Endothelial cell of umbilical vein (primary cell): ENCODE measurements at regions not wholly inside any gene's neighbourhood (a gene's known extent, or its start where the extent isn't known, plus 50 kb on each side); places are given as distances from the start of the nearest gene placed in this dataset.

ENCODE experiments used
- BruUV-seq: library from RNA; stranded (reverse); fragments of 400-500 nt; replicated peaks from 2 replicates; lab custom pipeline; 2021; lab: Mats Ljungman, UMichigan
- CTCF ChIA-PET: fragments of 300-600, 350-600 bp; sonication (Branson Sonifier 250); formaldehyde crosslinking; loops from one replicate; lab custom pipeline; 2021; ENCODE audit warnings: antibody characterized with exemption, inconsistent platforms; lab: Charles Lee
- POLR2A ChIA-PET: fragments of 300-600, 350-600 bp; sonication (Branson Sonifier 250); formaldehyde crosslinking; loops from one replicate; lab custom pipeline; 2021; ENCODE audit warnings: antibody characterized with exemption, inconsistent platforms; lab: Charles Lee
- DNase-seq: peaks from one replicate; pipeline ENCODE4 v3.0.0-alpha.2; 2011; ENCODE audit warnings: low read depth, low spot score
- FAIRE-seq: peaks from 2 replicates; lab custom pipeline; 2011; peaks lifted over from hg19 to GRCh38; lab: Jason Lieb, UNC
- H2AFZ ChIP-seq: 2 replicates; pipeline ENCODE4 v1.6.0; 2012; ENCODE audit warnings: low read depth, low read length, control low read depth, inconsistent platforms
- H3K27ac ChIP-seq: 2 replicates; pipeline ENCODE4 v1.5.1; 2011; ENCODE audit warnings: low read depth, mild to moderate bottlenecking, control low read depth, low read length, moderate library complexity; ENCODE audit not compliant: insufficient read depth
- H3K27me3 ChIP-seq, 2 experiments: 2 replicates each; pipeline versions ENCODE4 v1.6.0 to v1.6.1; 2011; ENCODE audit warnings: low read length in 2 of 2, mixed read lengths in 1 of 2; ENCODE audit not compliant: control insufficient read depth in 2 of 2, insufficient read depth in 2 of 2
- H3K36me3 ChIP-seq, 2 experiments: 2 replicates in 1 of 2; 3 replicates in 1 of 2; pipeline ENCODE4 v1.5.1; 2011; ENCODE audit warnings: low read length in 2 of 2, mild to moderate bottlenecking in 1 of 2, moderate library complexity in 1 of 2; ENCODE audit not compliant: control insufficient read depth in 2 of 2, insufficient read depth in 2 of 2; ENCODE audit errors: extremely low read depth in 1 of 2
- H3K4me1 ChIP-seq: 3 replicates; pipeline ENCODE4 v1.5.1; 2011; ENCODE audit warnings: mild to moderate bottlenecking, low read length; ENCODE audit not compliant: control insufficient read depth, insufficient read depth; ENCODE audit errors: extremely low read depth
- H3K4me2 ChIP-seq: 2 replicates; pipeline ENCODE4 v1.6.1; 2011; ENCODE audit warnings: low read length, control low read depth, mixed read lengths; ENCODE audit not compliant: insufficient read depth
- H3K4me3 ChIP-seq, 3 experiments: fragments of 200-600 bp in 1 of 3; sonication (generic), shearing (Covaris generic) in 1 of 3; replicated peaks in 1 of 3; 2 replicates each; pipeline ENCODE4 v1.5.1; 2011 to 2016; ENCODE audit warnings: control low read depth in 3 of 3, low read length in 3 of 3, mild to moderate bottlenecking in 2 of 3, inconsistent platforms in 1 of 3, low read depth in 1 of 3, moderate library complexity in 1 of 3; ENCODE audit not compliant: insufficient read depth in 1 of 3
- H3K79me2 ChIP-seq: 2 replicates; pipeline ENCODE4 v1.6.0; 2012; ENCODE audit warnings: low read length, inconsistent platforms; ENCODE audit not compliant: control insufficient read depth, insufficient read depth
- H3K9ac ChIP-seq: replicated peaks from 2 replicates; pipeline ENCODE3; 2011; ENCODE audit warnings: low read length, control low read depth; ENCODE audit not compliant: insufficient read depth; ENCODE audit errors: extremely low read depth
- H3K9me1 ChIP-seq: replicated peaks from 3 replicates; pipeline ENCODE4 v1.6.0; 2011; ENCODE audit warnings: mild to moderate bottlenecking, low read length; ENCODE audit not compliant: control insufficient read depth, insufficient read depth; ENCODE audit errors: extremely low read depth
- H3K9me3 ChIP-seq: replicated peaks from 2 replicates; pipeline ENCODE4 v1.5.1; 2012; ENCODE audit warnings: low read length, inconsistent platforms; ENCODE audit not compliant: control insufficient read depth, insufficient read depth
- H4K20me1 ChIP-seq: replicated peaks from 2 replicates; pipeline ENCODE3; 2011; ENCODE audit warnings: mild to moderate bottlenecking, low read length; ENCODE audit not compliant: control insufficient read depth, insufficient read depth; ENCODE audit errors: extremely low read depth
- EZH2 ChIP-seq: IDR thresholded peaks from 2 replicates; pipeline ENCODE4 v1.6.1; 2012; ENCODE audit warnings: borderline replicate concordance, low read depth, mild to moderate bottlenecking, moderate library complexity, low read length, inconsistent platforms; ENCODE audit not compliant: severe bottlenecking
- FOS ChIP-seq: IDR thresholded peaks from 2 replicates; pipeline ENCODE4 v1.6.1; 2011; ENCODE audit warnings: mild to moderate bottlenecking, low read length, moderate library complexity, borderline replicate concordance; ENCODE audit not compliant: insufficient read depth
- GATA2 ChIP-seq: IDR thresholded peaks from 2 replicates; pipeline ENCODE4 v1.7.0; 2011; ENCODE audit warnings: low read depth, mild to moderate bottlenecking, moderate library complexity, mixed read lengths, low read length; ENCODE audit not compliant: insufficient read length, insufficient read depth
- JUN ChIP-seq: IDR thresholded peaks from 2 replicates; pipeline ENCODE4 v1.6.1; 2011; ENCODE audit warnings: borderline replicate concordance, low read depth; ENCODE audit not compliant: insufficient read length, insufficient read depth
- MYC ChIP-seq: IDR thresholded peaks from one replicate; pipeline ENCODE4 v1.6.1; 2011; ENCODE audit warnings: mild to moderate bottlenecking, low read depth, low read length
- POLR2A ChIP-seq: IDR thresholded peaks from 2 replicates; pipeline ENCODE4 v1.6.1; 2012; ENCODE audit warnings: low read depth, mild to moderate bottlenecking, control low read depth, low read length
- dilution Hi-C: fragments of 300-500 bp; cut with MboI; formaldehyde crosslinking; loops from one replicate; pipeline ENCODE4 v1.15.0; 2019; ENCODE audit warnings: low sequenced_read_pairs; ENCODE audit not compliant: extremely low pct_ligation_motif_present
- intact Hi-C: fragments of 100-400 bp; cut with micrococcal nuclease; formaldehyde crosslinking; loops from one replicate; pipeline ENCODE4 v1.10.0; 2022
- TF ChIP-seq, protein P1 (sequence below): IDR thresholded peaks from 2 replicates; pipeline ENCODE4 v1.6.1; 2011; ENCODE audit not compliant: insufficient read depth, insufficient read length
- TF ChIP-seq, protein P2 (sequence below), 2 donors: IDR thresholded peaks; 1 replicate in 1 of 2; 2 replicates in 1 of 2; pipeline ENCODE4 v1.5.1; 2011; ENCODE audit warnings: low read length in 2 of 2, mild to moderate bottlenecking in 2 of 2, moderate library complexity in 2 of 2, control low read depth in 1 of 2, inconsistent platforms in 1 of 2, low read depth in 1 of 2; ENCODE audit not compliant: insufficient read depth in 1 of 2; ENCODE audit errors: extremely low read depth in 1 of 2

DNA sequence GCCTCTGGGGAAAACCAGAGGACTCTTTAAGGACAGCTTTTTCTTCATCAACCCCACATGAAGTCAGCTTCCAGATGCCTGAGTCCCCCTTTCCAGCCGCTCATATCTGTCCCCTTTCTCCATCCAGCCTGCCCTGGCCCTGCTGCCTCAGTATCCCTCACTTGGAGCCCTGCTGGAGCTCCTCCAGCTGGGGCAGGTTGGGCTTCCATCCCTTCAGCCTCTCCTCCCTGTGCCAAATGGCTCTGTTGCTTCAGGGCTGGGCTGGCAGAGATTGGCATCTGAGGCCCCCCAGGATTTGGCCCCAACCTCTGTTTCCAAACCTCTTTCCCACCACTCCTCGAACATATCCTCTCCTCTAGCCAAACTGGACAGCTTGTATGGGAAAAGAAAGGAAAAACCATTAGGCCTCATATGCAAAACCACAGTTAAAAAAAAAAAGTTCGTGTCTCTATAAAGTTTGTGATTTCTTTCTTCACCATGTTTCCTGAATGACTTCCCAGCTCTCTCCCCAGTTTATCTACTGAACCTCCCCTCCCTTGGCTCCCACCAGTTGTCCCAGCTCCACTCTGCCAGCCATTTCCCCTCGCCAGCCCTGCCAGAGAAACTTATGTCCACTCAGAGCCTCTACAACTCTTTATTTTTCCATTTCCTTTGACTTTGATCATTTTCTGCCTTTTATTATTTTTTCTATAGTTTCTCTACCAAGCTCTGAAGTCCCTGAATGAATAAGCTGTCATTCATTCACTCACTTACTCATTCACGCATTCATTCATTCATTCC, 217.9 kb downstream of the FOXD2 start:
- no TSS peak for BruUV-seq
- Histone ChIP-seq H3K9me1 (no peaks in the 10 kb centered on the region), H3K4me2 (no peak overlapping the region), H3K4me3 (no peak overlapping the region), H3K36me3 (no peaks in the 10 kb centered on the region), H3K27ac (no peak overlapping the region), H3K79me2 (no peaks in the 10 kb centered on the region), H4K20me1 (no peaks in the 10 kb centered on the region), H2AFZ (no peak overlapping the region), H3K9me3 (no peaks in the 10 kb centered on the region), H3K4me1 (peaks cover 15% of the 10 kb centered on the region), H3K9ac (no peak overlapping the region), H3K27me3 (no peaks in the 10 kb centered on the region)
- dilution Hi-C loops: no loop called here
- ChIA-PET CTCF (interaction anchor here (0.8 to 1.8 kb wide), 5 partner anchors 7 to 218 kb away, joined by 3 to 5 read pairs (median 4); partner anchors contain the start of gene FOXD2), POLR2A (no interaction called here)
- TF ChIP-seq JUN (no peak), MYC (no peak), GATA2 (no peak), POLR2A (no peak), FOS (no peak), EZH2 (no peak)
- TF ChIP-seq, protein P1, sequence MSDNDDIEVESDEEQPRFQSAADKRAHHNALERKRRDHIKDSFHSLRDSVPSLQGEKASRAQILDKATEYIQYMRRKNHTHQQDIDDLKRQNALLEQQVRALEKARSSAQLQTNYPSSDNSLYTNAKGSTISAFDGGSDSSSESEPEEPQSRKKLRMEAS: no peak
- TF ChIP-seq, protein P2, sequence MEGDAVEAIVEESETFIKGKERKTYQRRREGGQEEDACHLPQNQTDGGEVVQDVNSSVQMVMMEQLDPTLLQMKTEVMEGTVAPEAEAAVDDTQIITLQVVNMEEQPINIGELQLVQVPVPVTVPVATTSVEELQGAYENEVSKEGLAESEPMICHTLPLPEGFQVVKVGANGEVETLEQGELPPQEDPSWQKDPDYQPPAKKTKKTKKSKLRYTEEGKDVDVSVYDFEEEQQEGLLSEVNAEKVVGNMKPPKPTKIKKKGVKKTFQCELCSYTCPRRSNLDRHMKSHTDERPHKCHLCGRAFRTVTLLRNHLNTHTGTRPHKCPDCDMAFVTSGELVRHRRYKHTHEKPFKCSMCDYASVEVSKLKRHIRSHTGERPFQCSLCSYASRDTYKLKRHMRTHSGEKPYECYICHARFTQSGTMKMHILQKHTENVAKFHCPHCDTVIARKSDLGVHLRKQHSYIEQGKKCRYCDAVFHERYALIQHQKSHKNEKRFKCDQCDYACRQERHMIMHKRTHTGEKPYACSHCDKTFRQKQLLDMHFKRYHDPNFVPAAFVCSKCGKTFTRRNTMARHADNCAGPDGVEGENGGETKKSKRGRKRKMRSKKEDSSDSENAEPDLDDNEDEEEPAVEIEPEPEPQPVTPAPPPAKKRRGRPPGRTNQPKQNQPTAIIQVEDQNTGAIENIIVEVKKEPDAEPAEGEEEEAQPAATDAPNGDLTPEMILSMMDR (IDR thresholded peaks at IDR 0.05; ENCODE audit: extremely low read depth in 1 of 2, insufficient read depth in 1 of 2, low read depth in 1 of 2, low read length in 2 of 2): no peak
- DNase-seq (no peak), FAIRE-seq (no peak)
- intact Hi-C loops: loop anchor here (2.0 to 5.0 kb wide), 2 partner anchors 85 to 478 kb away; no protein-coding TSS in a partner anchor
